Breast epithelium (tissue), 4 donors: ENCODE measurements at regions not wholly inside any gene's neighbourhood (a gene's known extent, or its start where the extent isn't known, plus 50 kb on each side); places are given as distances from the start of the nearest gene placed in this dataset.

ENCODE experiments used
- DNase-seq, 2 donors: peaks; one replicate each; pipeline ENCODE4 v3.0.0-alpha.2; 2019; ENCODE audit warnings: low spot score in 2 of 2
- H3K27ac ChIP-seq, 2 donors: fragments of 200-600 bp; sonication (generic) in 1 of 2; one replicate each; pipeline ENCODE4 v1.5.1; 2016 to 2019; ENCODE audit warnings: mild to moderate bottlenecking in 1 of 2
- H3K27me3 ChIP-seq, 2 donors: fragments of 200-600 bp; sonication (generic) in 1 of 2; one replicate each; pipeline versions ENCODE4 v1.5.1 to v1.6.0; 2017 to 2019; ENCODE audit warnings: control low read depth in 1 of 2, mild to moderate bottlenecking in 1 of 2
- H3K36me3 ChIP-seq: fragments of 200-600 bp; one replicate; pipeline ENCODE4 v1.5.1; 2019
- H3K4me1 ChIP-seq, 2 donors: fragments of 200-600 bp; sonication (generic); one replicate each; pipeline ENCODE4 v1.5.1; 2016 to 2019; ENCODE audit warnings: control low read depth in 1 of 2
- H3K4me3 ChIP-seq, 3 donors: fragments of 200-600 bp; sonication (generic); 1 replicate in 2 of 3; 2 replicates in 1 of 3; pipeline ENCODE4 v1.5.1; 2016 to 2019; ENCODE audit warnings: mild to moderate bottlenecking in 3 of 3, moderate library complexity in 2 of 3
- H3K9me3 ChIP-seq, 2 donors: fragments of 200-600 bp; sonication (generic) in 1 of 2; one replicate each; pipeline ENCODE4 v1.5.1; 2016 to 2019; ENCODE audit warnings: control low read depth in 1 of 2
- POLR2A ChIP-seq: fragments of 450-650 bp; IDR thresholded peaks from one replicate; pipeline ENCODE4 v1.6.1; 2016; ENCODE audit warnings: antibody characterized with exemption, mild to moderate bottlenecking, moderate library complexity
- POLR2AphosphoS5 ChIP-seq, 3 donors: sonication (generic); formaldehyde crosslinking; IDR thresholded peaks; one replicate each; pipeline ENCODE4 v1.6.1; 2017; ENCODE audit warnings: antibody characterized with exemption in 3 of 3
- intact Hi-C: fragments of 100-400 bp; cut with DNase I; formaldehyde crosslinking; loops from one replicate; pipeline ENCODE4 v1.15.1; 2023; ENCODE audit warnings: low total_unique reads
- TF ChIP-seq, protein P1 (sequence below), 3 donors: fragments of 450-650 bp; IDR thresholded peaks; one replicate each; pipeline ENCODE4 v1.5.1; 2016 to 2017; ENCODE audit warnings: antibody characterized with exemption in 3 of 3, mild to moderate bottlenecking in 3 of 3, moderate library complexity in 3 of 3

DNA sequence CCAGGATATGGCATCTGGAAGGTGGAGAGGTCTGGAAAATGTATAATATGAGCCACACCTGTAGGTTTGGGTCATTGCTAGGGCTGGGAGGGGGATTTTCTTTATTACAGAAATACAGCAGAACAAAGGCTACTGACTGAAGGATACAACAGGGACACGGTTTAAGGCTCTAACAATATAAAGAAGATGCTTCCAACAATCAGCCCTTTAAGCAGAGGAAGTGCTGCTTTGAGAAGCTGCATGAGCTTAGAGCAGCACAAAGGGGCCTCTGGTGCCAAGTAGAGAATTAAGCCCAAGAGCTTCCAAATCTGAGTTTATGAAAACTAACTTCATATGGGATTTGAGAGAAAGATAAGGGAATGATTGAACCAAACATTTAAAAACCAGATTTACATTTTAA, 174.5 kb upstream of the RMP24 start:
- no peaks in the 10 kb centered on the region for H3K4me1 ChIP-seq
- intact Hi-C loops, result no loop called here
- H3K27me3 ChIP-seq, result no peaks in the 10 kb centered on the region
- H3K27ac ChIP-seq, result no peak overlapping the region
- DNase-seq, result no peak
- H3K4me3 ChIP-seq, result no peak overlapping the region
- TF ChIP-seq, protein P1, sequence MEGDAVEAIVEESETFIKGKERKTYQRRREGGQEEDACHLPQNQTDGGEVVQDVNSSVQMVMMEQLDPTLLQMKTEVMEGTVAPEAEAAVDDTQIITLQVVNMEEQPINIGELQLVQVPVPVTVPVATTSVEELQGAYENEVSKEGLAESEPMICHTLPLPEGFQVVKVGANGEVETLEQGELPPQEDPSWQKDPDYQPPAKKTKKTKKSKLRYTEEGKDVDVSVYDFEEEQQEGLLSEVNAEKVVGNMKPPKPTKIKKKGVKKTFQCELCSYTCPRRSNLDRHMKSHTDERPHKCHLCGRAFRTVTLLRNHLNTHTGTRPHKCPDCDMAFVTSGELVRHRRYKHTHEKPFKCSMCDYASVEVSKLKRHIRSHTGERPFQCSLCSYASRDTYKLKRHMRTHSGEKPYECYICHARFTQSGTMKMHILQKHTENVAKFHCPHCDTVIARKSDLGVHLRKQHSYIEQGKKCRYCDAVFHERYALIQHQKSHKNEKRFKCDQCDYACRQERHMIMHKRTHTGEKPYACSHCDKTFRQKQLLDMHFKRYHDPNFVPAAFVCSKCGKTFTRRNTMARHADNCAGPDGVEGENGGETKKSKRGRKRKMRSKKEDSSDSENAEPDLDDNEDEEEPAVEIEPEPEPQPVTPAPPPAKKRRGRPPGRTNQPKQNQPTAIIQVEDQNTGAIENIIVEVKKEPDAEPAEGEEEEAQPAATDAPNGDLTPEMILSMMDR (IDR thresholded peaks at IDR 0.05), result no peak
- TF ChIP-seq POLR2AphosphoS5 (IDR thresholded peaks at IDR 0.05) (no peak), POLR2A (no peak)
- no peaks in the 10 kb centered on the region for H3K9me3 ChIP-seq
- no peaks in the 10 kb centered on the region for H3K36me3 ChIP-seq

DNA sequence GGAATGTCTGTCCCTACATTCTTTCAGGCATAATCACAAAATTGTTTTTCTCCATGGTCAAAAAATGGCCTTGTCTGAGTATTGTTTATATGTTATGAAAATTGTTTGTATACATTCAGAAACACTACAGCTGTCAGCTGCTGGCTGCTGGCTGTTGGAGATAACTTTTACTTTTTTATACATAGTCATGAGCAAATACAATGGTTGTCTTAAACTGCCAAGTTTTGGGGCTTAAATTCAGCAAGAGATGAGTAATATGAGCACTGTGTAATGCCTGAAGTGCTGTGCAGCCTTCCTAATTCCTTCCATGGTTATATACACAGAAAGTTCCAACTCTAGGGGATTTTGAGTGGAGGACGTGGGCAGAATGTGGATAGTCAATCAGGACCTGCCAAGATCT, 168.9 kb upstream of the RMP24 start:
- H3K4me1 ChIP-seq, result no peaks in the 10 kb centered on the region
- no peaks in the 10 kb centered on the region for H3K27me3 ChIP-seq
- no peaks in the 10 kb centered on the region for H3K36me3 ChIP-seq
- no peaks in the 10 kb centered on the region for H3K9me3 ChIP-seq
- TF ChIP-seq POLR2A (no peak), POLR2AphosphoS5 (IDR thresholded peaks at IDR 0.05) (no peak)
- TF ChIP-seq, protein P1 (IDR thresholded peaks at IDR 0.05), result no peak
- H3K27ac ChIP-seq, result no peak overlapping the region
- intact Hi-C loops, result no loop called here
- H3K4me3 ChIP-seq, result no peak overlapping the region
- DNase-seq, result no peak

DNA sequence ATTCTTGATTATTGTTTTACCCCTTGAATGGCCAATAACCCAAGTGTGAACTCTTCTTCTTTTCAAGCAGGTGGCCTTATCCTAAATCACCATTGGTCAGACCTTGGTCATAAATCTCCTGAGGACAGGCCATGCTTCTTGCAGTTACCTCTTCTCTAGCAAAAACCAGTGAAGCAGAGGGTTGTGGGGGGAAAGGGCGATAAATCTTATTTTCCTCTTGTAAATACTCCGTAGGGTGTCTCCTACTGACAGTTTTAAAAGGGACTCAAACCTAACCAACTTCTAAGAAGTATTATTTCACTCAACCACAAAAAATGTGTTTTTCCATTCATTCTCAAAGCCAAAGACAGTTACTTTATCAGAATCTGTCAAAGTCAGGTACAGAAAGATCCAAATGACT, 168.1 kb upstream of the RMP24 start:
- TF ChIP-seq, protein P1 (IDR thresholded peaks at IDR 0.05), result no peak
- TF ChIP-seq POLR2A, result no peak
- TF ChIP-seq POLR2AphosphoS5 (IDR thresholded peaks at IDR 0.05), result no peak
- Histone ChIP-seq H3K27ac (no peak overlapping the region), H3K36me3 (no peaks in the 10 kb centered on the region), H3K27me3 (no peaks in the 10 kb centered on the region), H3K9me3 (peaks cover 0 to 4% of the 10 kb centered on the region in 2 donors), H3K4me1 (no peaks in the 10 kb centered on the region), H3K4me3 (no peak overlapping the region)
- DNase-seq, result no peak
- intact Hi-C loops, result no loop called here

DNA sequence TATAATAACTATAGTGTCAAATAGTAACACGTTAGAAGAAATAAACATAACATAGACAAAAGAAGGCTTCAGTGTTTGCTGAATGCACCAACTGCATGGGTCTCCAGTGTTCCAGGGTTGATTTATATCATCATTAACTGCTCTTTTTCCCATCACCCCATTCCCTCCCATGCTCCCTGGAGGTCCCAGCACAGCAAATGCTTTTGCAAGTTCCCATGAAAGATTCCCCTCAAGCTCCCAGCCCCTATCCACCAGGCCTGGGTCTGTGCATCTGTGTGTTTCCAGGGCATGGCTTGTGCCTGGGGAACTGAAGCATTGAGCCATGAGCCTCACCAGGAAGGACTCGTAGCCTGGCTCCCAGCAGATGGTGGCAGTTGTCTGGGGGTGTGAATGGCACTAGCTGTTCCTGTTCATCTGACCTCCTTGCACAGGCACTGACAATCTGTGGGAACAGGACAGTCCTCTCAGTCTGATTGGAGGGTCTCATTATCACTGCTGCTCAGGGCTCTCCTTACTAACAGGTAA, 164.6 kb upstream of the RMP24 start:
- H3K4me1 ChIP-seq, result no peaks in the 10 kb centered on the region
- no peak overlapping the region for H3K4me3 ChIP-seq
- TF ChIP-seq, protein P1 (IDR thresholded peaks at IDR 0.05), result no peak
- TF ChIP-seq POLR2AphosphoS5 (IDR thresholded peaks at IDR 0.05) (no peak), POLR2A (no peak)
- H3K27me3 ChIP-seq, result no peaks in the 10 kb centered on the region
- no peak for DNase-seq
- H3K9me3 ChIP-seq, result peaks cover 0 to 4% of the 10 kb centered on the region in 2 donors
- intact Hi-C loops, result no loop called here
- no peak overlapping the region for H3K27ac ChIP-seq
- no peaks in the 10 kb centered on the region for H3K36me3 ChIP-seq

DNA sequence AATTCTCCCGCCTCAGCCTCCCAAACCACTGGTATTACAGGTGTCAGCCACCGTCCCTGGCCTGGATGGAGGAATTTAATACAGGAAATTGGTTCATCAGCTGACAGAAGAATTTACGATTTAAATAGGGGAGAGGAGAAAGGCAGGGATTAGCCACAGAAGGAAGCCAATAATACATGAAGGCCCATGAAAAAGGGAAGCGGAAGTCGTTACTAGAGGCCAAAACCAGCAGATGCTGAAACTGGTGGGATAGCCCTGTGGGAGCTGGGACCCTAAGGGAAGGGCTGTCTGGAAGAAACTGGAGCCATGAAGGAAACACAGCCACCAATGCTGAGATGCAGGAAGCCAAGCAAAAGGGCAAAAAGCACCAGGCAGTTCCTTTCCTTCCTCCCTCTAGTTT, 163.7 kb upstream of the RMP24 start:
- H3K27ac ChIP-seq, result no peak overlapping the region
- DNase-seq, result no peak
- no peaks in the 10 kb centered on the region for H3K27me3 ChIP-seq
- H3K9me3 ChIP-seq, result peaks cover 0 to 4% of the 10 kb centered on the region in 2 donors
- no peak overlapping the region for H3K4me3 ChIP-seq
- intact Hi-C loops, result no loop called here
- no peaks in the 10 kb centered on the region for H3K36me3 ChIP-seq
- no peaks in the 10 kb centered on the region for H3K4me1 ChIP-seq
- TF ChIP-seq POLR2A (no peak), POLR2AphosphoS5 (IDR thresholded peaks at IDR 0.05) (no peak)
- TF ChIP-seq, protein P1 (IDR thresholded peaks at IDR 0.05), result no peak
